WTC11 (cell line): ENCODE measurements at regions not wholly inside any gene's neighbourhood (a gene's known extent, or its start where the extent isn't known, plus 50 kb on each side); places are given as distances from the start of the nearest gene placed in this dataset.

Source experiments
- FOXJ3 ChIP-seq: sonication (generic); formaldehyde crosslinking; IDR thresholded peaks from 2 replicates; pipeline ENCODE4 v1.9.0; 2021; ENCODE audit warnings: missing genetic modification reagents, mild to moderate bottlenecking, borderline replicate concordance
- MXD4 ChIP-seq: fragments of 250-450 bp; sonication (Bioruptor Pico); IDR thresholded peaks from 2 replicates; pipeline ENCODE4 v1.8.0; 2021; ENCODE audit warnings: mild to moderate bottlenecking, moderate library complexity, borderline replicate concordance
- ZNF121 ChIP-seq: sonication (generic); formaldehyde crosslinking; IDR thresholded peaks from 2 replicates; pipeline ENCODE4 v1.8.0; 2023; ENCODE audit warnings: missing genetic modification reagents
- ZNF219 ChIP-seq: sonication (generic); formaldehyde crosslinking; IDR thresholded peaks from 2 replicates; pipeline ENCODE4 v1.8.0; 2023; ENCODE audit warnings: missing genetic modification reagents, mild to moderate bottlenecking, borderline replicate concordance
- TF ChIP-seq, protein P1 (sequence below): fragments of 200-600 bp; IDR thresholded peaks from 2 replicates; pipeline ENCODE4 v1.8.0; 2022; ENCODE audit warnings: antibody characterized with exemption
- TF ChIP-seq, protein P2 (sequence below): sonication (generic); formaldehyde crosslinking; conservative IDR thresholded peaks from 2 replicates; pipeline ENCODE4 v1.8.1; 2023; ENCODE audit warnings: mild to moderate bottlenecking, low read depth, missing genetic modification reagents, moderate library complexity
- TF ChIP-seq, protein P3 (sequence below): sonication (generic); formaldehyde crosslinking; conservative IDR thresholded peaks from 2 replicates; pipeline ENCODE4 v1.8.1; 2022; ENCODE audit warnings: mild to moderate bottlenecking, missing genetic modification reagents

DNA sequence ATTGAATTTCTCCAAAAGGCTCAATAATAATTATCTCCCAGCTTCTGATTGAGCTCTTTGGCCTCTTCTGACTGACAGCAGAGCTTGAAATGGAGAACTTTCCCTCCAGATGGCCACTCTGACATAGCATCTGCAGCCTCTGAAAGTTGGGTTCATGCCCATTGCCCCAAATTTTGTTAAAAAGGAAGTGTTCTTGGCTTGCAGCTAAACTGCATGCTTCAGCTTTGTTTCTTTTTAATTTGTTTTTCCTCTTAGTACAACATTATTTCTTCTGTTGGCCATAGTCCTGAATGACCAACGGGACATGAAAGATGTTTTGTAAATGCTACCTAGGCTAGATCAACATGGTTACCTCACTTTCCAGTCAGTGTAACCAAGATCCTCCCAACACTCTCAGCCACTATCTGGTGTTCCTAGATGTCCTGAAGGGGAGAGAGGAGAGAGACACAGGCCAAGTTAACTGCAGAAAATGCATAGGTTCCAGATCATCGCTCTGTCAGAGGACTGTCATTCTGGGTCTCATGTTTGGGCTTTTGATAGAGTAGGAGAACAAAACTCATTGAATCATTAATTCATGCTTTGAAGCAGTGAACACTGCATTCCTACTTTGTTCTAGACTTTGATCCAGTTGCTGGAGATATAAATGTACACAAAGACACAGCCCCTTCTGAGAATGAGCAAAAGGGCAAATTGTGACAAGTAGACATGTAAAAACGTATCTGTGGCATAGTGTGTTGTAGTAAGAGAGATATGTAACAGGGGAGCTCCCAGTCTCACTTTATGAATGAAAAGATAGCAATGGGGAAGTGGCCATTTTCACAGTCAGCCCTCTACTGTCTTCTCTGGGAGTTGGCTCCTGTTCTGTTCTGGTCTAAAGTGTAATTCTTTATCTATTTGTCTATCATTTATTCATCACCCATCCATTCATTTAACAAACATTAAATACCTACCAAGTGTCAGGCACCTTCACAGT lies 156.2 kb downstream of the ZNF621 start:
- TF ChIP-seq, protein P1, sequence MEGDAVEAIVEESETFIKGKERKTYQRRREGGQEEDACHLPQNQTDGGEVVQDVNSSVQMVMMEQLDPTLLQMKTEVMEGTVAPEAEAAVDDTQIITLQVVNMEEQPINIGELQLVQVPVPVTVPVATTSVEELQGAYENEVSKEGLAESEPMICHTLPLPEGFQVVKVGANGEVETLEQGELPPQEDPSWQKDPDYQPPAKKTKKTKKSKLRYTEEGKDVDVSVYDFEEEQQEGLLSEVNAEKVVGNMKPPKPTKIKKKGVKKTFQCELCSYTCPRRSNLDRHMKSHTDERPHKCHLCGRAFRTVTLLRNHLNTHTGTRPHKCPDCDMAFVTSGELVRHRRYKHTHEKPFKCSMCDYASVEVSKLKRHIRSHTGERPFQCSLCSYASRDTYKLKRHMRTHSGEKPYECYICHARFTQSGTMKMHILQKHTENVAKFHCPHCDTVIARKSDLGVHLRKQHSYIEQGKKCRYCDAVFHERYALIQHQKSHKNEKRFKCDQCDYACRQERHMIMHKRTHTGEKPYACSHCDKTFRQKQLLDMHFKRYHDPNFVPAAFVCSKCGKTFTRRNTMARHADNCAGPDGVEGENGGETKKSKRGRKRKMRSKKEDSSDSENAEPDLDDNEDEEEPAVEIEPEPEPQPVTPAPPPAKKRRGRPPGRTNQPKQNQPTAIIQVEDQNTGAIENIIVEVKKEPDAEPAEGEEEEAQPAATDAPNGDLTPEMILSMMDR: no peak
- TF ChIP-seq, protein P2, sequence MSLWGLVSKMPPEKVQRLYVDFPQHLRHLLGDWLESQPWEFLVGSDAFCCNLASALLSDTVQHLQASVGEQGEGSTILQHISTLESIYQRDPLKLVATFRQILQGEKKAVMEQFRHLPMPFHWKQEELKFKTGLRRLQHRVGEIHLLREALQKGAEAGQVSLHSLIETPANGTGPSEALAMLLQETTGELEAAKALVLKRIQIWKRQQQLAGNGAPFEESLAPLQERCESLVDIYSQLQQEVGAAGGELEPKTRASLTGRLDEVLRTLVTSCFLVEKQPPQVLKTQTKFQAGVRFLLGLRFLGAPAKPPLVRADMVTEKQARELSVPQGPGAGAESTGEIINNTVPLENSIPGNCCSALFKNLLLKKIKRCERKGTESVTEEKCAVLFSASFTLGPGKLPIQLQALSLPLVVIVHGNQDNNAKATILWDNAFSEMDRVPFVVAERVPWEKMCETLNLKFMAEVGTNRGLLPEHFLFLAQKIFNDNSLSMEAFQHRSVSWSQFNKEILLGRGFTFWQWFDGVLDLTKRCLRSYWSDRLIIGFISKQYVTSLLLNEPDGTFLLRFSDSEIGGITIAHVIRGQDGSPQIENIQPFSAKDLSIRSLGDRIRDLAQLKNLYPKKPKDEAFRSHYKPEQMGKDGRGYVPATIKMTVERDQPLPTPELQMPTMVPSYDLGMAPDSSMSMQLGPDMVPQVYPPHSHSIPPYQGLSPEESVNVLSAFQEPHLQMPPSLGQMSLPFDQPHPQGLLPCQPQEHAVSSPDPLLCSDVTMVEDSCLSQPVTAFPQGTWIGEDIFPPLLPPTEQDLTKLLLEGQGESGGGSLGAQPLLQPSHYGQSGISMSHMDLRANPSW: no peak
- TF ChIP-seq ZNF219 (CRISPR knock-in tag) (no peak), ZNF121 (CRISPR knock-in tag) (no peak), MXD4 (CRISPR knock-in tag) (no peak), FOXJ3 (CRISPR knock-in tag) (no peak)
- TF ChIP-seq, protein P3, sequence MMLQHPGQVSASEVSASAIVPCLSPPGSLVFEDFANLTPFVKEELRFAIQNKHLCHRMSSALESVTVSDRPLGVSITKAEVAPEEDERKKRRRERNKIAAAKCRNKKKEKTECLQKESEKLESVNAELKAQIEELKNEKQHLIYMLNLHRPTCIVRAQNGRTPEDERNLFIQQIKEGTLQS: no peak
